Breast epithelium (tissue), 4 donors: ENCODE measurements at regions not wholly inside any gene's neighbourhood (a gene's known extent, or its start where the extent isn't known, plus 50 kb on each side); places are given as distances from the start of the nearest gene placed in this dataset.

Experiments
- DNase-seq, 2 donors: peaks; one replicate each; pipeline ENCODE4 v3.0.0-alpha.2; 2019; ENCODE audit warnings: low spot score in 2 of 2
- H3K27ac ChIP-seq, 2 donors: fragments of 200-600 bp; sonication (generic) in 1 of 2; one replicate each; pipeline ENCODE4 v1.5.1; 2016 to 2019; ENCODE audit warnings: mild to moderate bottlenecking in 1 of 2
- H3K27me3 ChIP-seq, 2 donors: fragments of 200-600 bp; sonication (generic) in 1 of 2; one replicate each; pipeline versions ENCODE4 v1.5.1 to v1.6.0; 2017 to 2019; ENCODE audit warnings: control low read depth in 1 of 2, mild to moderate bottlenecking in 1 of 2
- H3K36me3 ChIP-seq: fragments of 200-600 bp; one replicate; pipeline ENCODE4 v1.5.1; 2019
- H3K4me1 ChIP-seq, 2 donors: fragments of 200-600 bp; sonication (generic); one replicate each; pipeline ENCODE4 v1.5.1; 2016 to 2019; ENCODE audit warnings: control low read depth in 1 of 2
- H3K4me3 ChIP-seq, 3 donors: fragments of 200-600 bp; sonication (generic); 1 replicate in 2 of 3; 2 replicates in 1 of 3; pipeline ENCODE4 v1.5.1; 2016 to 2019; ENCODE audit warnings: mild to moderate bottlenecking in 3 of 3, moderate library complexity in 2 of 3
- H3K9me3 ChIP-seq, 2 donors: fragments of 200-600 bp; sonication (generic) in 1 of 2; one replicate each; pipeline ENCODE4 v1.5.1; 2016 to 2019; ENCODE audit warnings: control low read depth in 1 of 2
- CTCF ChIP-seq, 3 donors: fragments of 450-650 bp; IDR thresholded peaks; one replicate each; pipeline ENCODE4 v1.5.1; 2016 to 2017; ENCODE audit warnings: antibody characterized with exemption in 3 of 3, mild to moderate bottlenecking in 3 of 3, moderate library complexity in 3 of 3
- POLR2A ChIP-seq: fragments of 450-650 bp; IDR thresholded peaks from one replicate; pipeline ENCODE4 v1.6.1; 2016; ENCODE audit warnings: antibody characterized with exemption, mild to moderate bottlenecking, moderate library complexity
- POLR2AphosphoS5 ChIP-seq, 3 donors: sonication (generic); formaldehyde crosslinking; IDR thresholded peaks; one replicate each; pipeline ENCODE4 v1.6.1; 2017; ENCODE audit warnings: antibody characterized with exemption in 3 of 3
- intact Hi-C: fragments of 100-400 bp; cut with DNase I; formaldehyde crosslinking; loops from one replicate; pipeline ENCODE4 v1.15.1; 2023; ENCODE audit warnings: low total_unique reads

GRCh38 chr7:12074889-12075288 lies 136.2 kb upstream of the TMEM106B start:
- Histone ChIP-seq H3K36me3 (no peaks in the 10 kb centered on the region), H3K4me1 (no peaks in the 10 kb centered on the region), H3K4me3 (no peak overlapping the region), H3K27ac (no peak overlapping the region), H3K9me3 (peaks cover 0 to 14% of the 10 kb centered on the region in 2 donors), H3K27me3 (no peaks in the 10 kb centered on the region)
- intact Hi-C loops = loop anchor here (5.0 kb wide), 1 partner anchor 202 kb away; no protein-coding TSS in a partner anchor
- TF ChIP-seq POLR2A (no peak), CTCF (IDR thresholded peaks at IDR 0.05) (no peak), POLR2AphosphoS5 (IDR thresholded peaks at IDR 0.05) (no peak)
- no peak for DNase-seq

- no peaks in the 10 kb centered on the region for H3K27me3 ChIP-seq
- no peaks in the 10 kb centered on the region for H3K4me1 ChIP-seq
- no peak for TF ChIP-seq CTCF (IDR thresholded peaks at IDR 0.05)
- TF ChIP-seq POLR2AphosphoS5 (IDR thresholded peaks at IDR 0.05) = no peak
- TF ChIP-seq POLR2A = no peak
- H3K27ac ChIP-seq = no peak overlapping the region
- no peak for DNase-seq
- H3K36me3 ChIP-seq = no peaks in the 10 kb centered on the region
- intact Hi-C loops = no loop called here
- peaks cover 0 to 7% of the 10 kb centered on the region in 2 donors for H3K9me3 ChIP-seq
- no peak overlapping the region for H3K4me3 ChIP-seq
These were observed 131.1 kb upstream of the TMEM106B start for GRCh38 chr7:12080006-12080405.

GRCh38 chr7:12085516-12085915 lies 125.6 kb upstream of the TMEM106B start:
- Histone ChIP-seq H3K9me3 (no peaks in the 10 kb centered on the region), H3K27me3 (no peaks in the 10 kb centered on the region), H3K4me1 (no peaks in the 10 kb centered on the region), H3K4me3 (no peak overlapping the region), H3K36me3 (no peaks in the 10 kb centered on the region), H3K27ac (no peak overlapping the region)
- DNase-seq = no peak
- intact Hi-C loops = no loop called here
- TF ChIP-seq POLR2AphosphoS5 (IDR thresholded peaks at IDR 0.05) (no peak), CTCF (IDR thresholded peaks at IDR 0.05) (no peak), POLR2A (no peak)

GRCh38 chr7:12089951-12090756 lies 120.9 kb upstream of the TMEM106B start:
- Histone ChIP-seq H3K9me3 (no peaks in the 10 kb centered on the region), H3K4me1 (no peaks in the 10 kb centered on the region), H3K36me3 (no peaks in the 10 kb centered on the region), H3K27me3 (no peaks in the 10 kb centered on the region), H3K4me3 (no peak overlapping the region), H3K27ac (no peak overlapping the region)
- no peak for DNase-seq
- intact Hi-C loops = no loop called here
- TF ChIP-seq CTCF (IDR thresholded peaks at IDR 0.05) = no peak
- no peak for TF ChIP-seq POLR2A
- no peak for TF ChIP-seq POLR2AphosphoS5 (IDR thresholded peaks at IDR 0.05)

GRCh38 chr7:12090757-12091221 lies 120.3 kb upstream of the TMEM106B start:
- Histone ChIP-seq H3K4me1 (no peaks in the 10 kb centered on the region), H3K36me3 (no peaks in the 10 kb centered on the region), H3K27ac (no peak overlapping the region), H3K27me3 (no peaks in the 10 kb centered on the region), H3K4me3 (peak overlapping the region in 1 of 3 donors; percentile 33), H3K9me3 (no peaks in the 10 kb centered on the region)
- DNase-seq = no peak
- intact Hi-C loops = no loop called here
- TF ChIP-seq POLR2A (no peak), CTCF (IDR thresholded peaks at IDR 0.05) (no peak), POLR2AphosphoS5 (IDR thresholded peaks at IDR 0.05) (no peak)
